GM21360 (cell line): ENCODE measurements at regions not wholly inside any gene's neighbourhood (a gene's known extent, or its start where the extent isn't known, plus 50 kb on each side); places are given as distances from the start of the nearest gene placed in this dataset.
A peak's percentile ranks its signal among the peaks of the same experiment; 100 is the strongest.

Experiments used
- ATAC-seq: cut with Tn5 transposase; IDR thresholded peaks from one replicate; pipeline ENCODE4 v1.9.1; 2021; ENCODE audit warnings: mild to moderate bottlenecking, moderate library complexity; ENCODE audit not compliant: unreplicated experiment

DNA sequence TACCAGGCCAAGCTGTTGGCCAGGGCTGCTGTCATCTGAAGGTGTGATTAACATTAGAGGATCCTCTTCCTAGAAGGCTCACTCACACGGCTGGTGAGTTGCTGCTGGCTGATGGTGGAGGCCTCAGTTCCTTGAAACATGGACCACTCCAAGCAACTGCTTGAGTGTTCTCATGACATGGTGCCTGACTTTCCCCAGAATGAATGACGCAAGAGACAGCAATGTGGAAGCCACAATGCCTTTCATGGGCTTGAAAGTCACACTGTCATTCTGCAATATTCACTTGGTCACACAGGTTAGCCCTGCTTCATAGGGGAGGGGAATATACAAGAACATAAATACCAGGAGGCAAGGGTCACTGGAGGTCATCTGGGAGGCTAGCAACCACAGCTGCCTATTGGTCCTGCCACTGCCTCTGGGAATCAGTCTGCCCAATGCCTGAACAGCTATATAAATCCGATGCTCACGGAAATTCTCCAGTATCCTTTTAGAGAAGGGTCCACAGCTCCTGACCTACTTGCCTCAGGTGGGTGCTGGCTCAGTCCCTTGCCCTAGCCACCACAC is 97.1 kb upstream of the MAML3 start:
- ATAC-seq, result no peak

DNA sequence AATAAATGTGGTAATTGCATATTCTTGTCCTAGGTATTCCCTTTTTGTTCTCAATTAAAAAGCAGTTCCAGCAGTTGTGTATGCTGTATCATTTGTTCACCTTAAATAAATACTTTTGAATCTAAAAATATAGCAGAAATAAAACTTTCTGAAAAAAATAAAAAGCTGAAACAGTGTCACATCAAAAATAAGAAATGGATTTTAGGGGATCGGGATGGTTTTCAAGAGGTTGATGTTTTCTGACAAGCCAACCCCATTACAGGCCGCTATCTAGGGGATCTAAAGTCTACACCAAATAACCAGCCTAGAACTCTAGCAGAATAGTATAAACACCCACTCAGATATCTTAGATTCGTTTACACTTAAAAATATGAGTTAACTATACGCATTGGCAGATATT is 95.4 kb upstream of the MAML3 start:
- ATAC-seq, result no peak

DNA sequence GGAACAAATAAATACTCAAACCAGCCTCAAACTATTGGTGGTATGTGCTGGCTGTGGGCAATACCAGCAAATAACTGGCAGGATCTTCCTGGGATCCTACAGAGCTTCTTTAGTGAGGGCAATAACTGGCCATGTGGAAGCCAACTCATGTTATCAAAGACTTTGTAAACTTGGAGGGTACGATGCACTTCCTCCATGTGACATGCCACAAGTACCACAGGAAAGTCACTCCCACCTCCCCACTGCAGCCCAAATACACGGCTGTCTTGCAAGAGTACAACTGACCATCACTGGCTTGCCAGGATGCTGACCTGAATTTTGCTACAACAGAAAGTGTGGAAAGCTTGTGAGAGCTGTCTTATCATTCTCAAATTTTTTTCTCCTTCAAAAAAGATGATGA is 93.3 kb upstream of the MAML3 start:
- no peak for ATAC-seq

DNA sequence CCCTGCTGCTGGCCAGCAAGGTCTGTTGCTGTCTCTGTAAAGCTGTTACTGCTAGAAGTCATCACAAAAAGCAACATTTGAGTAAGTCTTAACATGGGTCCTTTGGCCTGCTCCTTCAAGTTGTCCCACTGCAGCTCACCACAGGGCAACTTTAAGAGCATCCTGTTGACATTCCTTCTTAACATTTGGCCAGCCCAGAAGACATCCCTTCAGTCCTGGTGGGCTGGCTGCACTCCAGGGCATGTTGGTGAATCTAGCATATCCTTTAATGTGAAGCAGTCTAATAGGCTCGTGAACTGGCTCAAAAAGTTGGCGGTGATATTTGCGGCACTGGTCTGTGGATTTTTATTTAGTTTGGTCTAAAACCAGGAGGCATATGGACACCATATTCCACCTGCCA is 92.2 kb upstream of the MAML3 start:
- no peak for ATAC-seq

DNA sequence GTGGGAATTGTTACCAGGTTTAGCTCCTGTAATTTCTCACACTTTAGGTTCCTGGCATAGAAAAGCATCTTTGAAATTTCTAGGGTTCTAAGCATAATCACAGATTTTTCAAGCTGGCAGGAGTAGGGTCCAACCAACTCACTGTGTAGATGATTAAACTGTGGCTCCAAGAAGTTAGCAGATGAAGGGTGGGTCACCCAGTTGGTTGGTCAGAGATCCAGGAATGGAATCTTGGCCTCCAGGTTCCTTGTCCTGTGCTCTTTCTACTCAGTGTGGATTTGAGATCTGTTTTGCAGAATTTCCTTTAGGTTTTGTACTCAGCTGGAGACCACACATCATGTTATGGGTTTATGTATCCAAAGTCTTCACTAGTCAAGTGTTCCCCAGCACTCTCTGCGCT is 90.3 kb upstream of the MAML3 start:
- ATAC-seq, result no peak

DNA sequence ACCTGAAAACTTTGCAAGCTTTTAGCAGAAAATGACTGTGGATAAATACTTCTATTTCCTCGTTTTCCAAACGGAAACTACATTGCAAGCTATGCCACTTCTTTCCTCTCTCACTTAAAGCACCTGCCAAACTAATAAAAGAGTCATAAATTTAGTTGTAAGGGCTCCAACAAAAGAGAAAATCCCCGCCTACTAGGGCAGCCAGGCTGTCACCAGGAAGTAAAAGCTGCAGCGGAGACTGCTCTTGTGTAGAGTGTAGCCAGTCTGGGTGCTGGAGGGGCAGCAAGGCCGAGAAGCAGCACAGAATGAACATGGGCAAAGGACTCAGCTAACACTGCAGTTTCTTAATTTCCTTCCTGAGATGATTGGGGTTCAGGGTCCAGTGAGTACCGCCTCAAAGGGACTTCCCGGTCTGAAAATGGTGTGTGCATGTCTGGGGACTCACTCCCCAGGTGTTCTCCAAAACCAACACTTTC is 89.3 kb upstream of the MAML3 start:
- ATAC-seq, result peak; percentile 77

DNA sequence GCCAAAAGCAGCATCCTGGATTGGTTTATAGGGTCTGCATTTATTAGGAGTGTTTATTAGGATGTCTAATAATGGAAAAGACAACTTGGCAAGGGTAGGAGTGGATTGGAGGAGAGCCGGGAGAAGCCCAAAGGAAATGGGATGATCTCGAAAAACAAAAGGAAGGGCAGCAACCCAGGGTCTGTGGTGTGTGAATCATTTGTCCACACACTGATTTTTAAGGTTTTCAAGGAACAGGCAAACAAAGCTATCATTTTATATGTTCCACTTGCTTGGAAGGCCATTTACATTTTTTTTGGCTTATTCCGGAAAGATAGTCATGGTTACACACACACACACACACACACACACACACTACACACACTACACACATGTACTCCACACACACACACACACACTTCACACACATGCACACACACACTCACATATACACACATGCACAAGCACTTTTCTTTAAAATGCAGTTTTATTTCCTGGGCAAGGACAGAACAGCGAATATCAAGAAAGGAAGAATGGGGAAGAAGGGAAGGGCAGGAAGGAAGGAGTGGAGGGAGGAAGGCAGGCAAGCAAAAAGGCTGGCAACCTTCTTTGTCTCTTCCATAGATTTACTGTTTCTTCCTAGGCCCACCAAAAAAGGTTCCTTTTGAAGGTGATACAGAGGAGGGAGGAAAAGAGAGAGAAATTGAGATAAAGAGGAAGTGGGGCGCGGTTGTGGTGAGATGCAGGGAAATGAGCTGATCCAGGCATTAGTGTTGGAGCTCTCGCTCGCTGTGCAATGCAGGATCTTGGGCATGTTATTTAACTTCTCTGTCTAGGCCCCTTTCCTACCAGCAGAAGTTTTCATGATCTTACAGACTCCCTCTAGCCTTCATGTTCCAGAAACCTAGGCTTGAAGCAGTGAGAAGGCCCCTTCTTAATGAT is 88.6 kb upstream of the MAML3 start:
- ATAC-seq, result peak; percentile 60

DNA sequence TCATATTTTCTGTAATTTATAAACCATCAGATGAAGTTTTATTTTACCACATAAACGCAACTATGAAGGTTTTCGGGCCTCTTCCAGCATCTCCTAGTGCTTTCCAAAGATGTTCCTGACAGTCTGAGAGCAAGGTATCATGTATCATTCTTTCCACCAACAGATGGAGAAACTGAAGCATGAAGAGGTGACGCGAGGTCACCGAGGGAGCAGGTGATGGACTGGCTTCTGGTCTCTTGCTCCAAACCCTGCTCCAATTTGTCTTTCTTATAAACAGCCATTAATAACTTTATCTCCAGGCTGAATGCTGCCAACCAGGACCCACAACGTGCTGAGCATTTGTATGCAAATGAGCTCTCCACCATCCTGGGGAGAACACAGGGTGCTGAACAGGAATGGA is 86.3 kb upstream of the MAML3 start:
- no peak for ATAC-seq

DNA sequence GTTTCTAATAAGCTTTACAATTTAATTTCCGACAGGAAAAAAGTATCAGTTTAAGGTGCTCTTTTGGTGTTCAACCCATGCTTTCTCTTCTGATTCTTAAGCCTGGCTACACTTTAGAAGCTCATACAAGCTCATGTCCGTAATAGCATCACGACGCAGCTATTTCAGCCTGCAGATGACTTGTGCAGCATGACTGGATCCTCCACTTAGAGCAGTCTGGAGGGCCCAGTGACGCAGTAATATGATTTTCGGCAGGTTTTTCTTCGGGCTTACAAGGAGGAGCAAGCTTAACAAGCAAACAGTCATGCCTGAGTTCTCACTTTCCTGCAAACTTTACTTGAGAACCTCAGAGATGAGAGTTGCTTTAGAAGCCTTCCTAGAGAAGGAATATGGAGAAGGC is 85.3 kb upstream of the MAML3 start:
- ATAC-seq, result no peak

DNA sequence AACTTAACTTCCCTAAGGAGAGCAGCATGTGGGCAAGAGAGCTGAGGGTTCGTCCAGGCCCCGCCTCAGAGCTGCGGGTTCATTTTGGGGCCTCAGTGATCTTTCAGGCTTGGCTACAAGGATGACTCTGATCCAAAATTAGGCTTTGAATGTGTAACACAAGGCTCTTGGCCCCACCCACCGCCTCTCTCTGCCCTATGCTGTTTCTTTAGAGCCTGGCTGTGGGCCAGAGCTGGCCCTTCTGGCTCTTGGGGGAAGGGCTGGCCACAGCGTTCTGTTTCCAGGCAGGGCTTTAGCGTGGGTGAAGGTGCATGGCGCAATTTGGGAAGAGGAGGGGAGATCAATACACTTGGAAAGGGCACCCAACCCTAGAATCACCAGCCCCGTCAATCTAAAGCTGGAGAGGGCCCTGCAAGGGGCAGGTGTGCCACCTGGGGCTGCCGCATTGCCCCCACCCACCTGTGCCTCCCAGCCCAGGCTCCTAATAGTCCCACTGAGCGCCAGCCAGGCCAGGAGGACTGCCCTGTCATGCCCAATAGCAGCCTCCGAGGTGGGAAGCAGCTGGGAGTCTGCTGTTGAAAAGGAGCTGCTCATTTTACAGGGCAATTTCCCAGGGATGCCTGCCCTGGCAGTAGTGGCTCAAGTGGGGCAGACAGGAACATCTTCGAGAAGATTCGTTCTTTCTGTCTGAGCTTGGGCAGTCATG is 84.5 kb upstream of the MAML3 start:
- ATAC-seq, result no peak

DNA sequence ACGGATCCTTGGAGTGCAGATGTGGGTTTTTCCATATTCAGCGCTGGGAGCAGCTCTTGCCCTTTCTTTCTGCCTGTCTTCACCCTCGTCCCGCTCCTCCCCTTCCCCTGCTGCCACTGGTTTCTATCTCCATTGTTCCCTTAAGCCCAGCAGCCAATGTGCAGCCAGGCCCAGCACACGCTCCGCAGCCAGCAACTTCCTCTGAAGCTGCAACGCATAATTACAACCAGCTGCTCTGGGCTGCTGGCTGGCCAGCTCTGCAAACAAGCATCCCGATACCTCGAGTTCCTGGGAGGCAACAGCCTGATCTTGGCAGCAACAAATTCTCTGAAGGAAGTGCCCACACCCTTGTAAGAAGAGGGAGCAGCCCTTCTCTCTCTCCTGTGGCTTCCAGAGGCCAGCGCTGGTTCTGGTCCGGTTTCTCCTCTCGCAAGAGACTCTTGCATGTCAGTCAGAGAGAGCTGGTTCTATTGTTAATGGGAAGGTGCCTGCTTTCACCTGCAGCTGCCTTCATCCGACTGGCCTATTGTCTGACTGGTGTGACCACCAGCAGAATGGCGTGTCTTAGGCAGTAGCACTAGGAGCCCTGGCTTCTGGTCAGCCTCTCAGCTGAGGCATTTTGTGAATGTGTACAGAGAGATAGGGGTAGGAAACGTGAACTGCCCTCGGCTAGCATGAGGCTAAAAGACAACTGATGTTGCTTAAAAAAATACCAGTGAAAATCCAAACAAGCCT is 83.8 kb upstream of the MAML3 start:
- no peak for ATAC-seq

DNA sequence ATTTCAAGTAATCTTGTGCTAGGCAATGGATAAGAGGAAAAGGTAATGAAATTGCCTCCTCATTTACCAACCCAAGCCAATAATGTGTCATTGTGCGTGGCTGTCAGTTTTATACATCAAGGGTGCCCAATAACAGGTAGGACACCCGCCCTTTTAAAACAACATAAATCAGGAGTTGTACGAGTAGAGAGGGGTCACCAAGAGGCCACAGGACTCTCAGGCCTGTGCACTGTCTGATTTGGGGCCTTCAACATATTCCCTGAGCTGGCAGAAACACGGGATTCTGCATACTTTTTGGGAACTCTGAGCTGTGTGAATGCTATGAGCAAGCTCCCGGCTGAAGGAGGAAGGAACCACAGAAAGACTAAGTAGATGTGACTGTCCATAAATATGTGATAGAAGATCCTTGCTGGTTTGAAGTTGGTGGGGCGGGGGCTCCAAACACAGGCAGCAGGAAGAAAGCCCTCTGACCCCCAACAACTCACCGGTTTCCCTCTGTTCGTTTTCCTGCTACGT is 82.7 kb upstream of the MAML3 start:
- no peak for ATAC-seq

DNA sequence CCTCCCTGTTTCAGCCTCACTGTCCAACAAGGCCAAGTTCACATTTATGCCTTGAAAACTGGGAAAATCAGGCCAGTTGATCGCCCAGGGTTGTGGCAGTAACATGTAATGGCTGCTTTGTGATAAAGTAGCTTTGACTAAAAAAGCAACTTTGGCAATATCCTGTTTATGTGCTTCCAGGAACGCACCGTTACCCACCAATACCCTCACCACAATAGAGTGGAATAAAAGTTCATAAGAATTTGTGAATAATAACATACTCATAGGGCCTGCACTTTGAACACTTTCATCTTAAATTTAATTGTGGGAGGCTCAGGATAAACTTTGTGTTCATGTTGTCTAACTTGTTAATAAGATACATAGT is 80.7 kb upstream of the MAML3 start:
- ATAC-seq, result no peak

DNA sequence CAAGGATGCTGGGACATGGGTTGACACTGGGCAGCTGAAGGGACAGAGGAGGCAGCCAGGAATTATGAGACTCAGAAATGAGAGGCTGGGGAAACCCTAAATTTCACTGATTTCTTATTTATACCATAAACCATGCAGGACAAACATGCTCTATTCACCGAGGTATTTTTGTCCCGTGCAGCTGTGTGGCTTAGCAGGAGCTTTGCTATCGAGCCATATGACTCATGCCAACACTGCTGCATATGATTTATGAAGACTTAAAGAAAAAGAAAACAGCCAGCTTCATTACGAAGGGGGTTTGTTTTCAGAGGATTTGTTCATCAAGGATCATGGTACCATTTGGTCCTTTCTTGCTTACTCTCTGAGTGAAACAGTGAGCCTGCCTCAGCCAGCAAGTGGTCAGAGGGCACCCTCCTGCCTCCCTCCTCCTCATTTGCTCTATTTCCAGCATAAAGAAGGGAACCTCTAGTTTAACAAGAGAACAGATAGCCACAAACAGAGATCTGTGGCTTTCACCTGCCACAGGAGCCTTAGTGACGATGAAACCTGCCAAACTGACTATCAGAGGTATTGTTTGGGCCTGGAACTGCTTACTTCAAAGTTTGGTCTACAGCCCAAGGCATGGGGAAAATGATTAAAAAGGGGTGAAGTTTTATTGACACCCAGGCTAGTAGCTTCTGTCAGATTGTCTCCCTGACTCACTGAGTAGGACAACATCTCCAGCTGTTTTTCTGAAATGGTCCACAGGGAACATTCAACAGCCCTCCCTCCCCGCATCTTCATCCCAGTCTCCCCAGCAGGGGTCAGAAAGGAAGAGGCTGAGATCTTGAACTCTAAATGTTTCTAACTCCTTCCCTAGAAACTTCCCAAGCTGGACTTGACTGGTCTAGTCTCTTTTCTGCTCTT is 80.1 kb upstream of the MAML3 start:
- ATAC-seq, result no peak

DNA sequence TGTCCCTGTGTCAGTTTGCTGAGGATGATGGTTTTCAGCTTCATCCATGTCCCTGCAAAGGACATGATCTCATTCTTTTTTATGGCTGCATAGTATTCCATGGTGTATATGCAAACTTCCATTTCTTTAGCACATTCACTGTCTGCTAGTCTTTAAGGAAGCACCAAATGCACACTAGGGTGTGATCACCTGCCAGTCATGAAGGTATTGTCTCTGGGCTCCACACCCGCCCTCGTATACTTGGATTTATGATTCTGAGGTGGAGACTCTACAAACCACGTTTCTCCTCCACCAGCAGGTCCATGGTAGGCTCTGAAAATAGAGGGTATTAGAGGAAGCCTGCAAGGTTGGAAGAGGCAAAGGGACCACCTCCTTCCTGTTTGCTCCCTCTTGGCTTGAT is 75.9 kb upstream of the MAML3 start:
- ATAC-seq, result no peak

DNA sequence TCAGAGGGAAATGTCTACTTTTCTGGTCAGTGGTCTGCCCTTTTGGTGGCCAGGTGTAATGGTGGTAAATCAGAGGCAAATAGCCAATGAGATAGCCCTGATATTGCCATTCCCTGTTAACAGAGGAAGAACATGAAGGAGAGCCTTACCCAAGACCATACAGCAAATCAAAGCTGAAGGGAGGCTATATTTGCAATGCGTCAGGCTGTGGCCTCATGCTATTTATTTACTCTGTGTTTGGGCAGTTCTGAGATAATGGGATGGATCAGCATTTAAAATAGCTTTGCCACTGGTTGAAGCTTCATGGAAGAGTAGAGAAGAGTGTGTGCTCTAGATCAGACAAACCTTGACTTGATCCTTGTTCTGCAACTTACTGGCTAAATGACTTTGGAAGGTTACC is 73.3 kb upstream of the MAML3 start:
- no peak for ATAC-seq

DNA sequence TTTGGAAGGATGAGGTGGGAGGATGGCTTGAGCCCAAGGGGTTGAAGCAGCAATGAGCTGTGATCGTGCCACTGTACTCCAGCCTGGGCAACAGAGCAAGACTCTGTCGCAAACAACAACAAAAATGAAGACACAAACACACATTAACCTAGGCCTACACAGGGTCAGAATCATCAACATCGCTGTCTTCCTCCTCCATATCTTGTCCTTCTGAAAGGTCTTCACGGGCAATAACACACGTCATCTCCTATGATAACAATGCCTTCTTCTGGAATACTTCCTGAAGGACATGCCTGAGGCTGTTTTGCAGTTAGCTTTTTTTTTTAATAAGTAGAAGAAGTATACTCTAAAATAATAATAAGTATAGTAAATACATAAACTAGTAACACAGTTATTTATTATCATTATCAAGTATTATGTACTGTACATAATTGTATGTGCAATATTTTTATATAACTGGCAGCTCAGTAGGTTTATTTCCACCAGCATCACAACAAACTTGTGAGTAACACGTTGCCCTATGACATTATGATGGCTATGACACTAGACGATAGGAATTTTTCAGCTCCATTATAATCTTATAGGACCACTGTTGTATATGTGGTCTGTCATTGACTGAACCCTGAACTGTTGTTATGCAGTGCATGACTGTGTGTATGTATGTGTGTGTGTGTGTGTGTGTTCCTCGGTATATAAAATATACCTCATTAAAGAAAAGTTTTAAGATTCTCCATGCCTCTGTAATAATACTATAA is 69.2 kb upstream of the MAML3 start:
- no peak for ATAC-seq

DNA sequence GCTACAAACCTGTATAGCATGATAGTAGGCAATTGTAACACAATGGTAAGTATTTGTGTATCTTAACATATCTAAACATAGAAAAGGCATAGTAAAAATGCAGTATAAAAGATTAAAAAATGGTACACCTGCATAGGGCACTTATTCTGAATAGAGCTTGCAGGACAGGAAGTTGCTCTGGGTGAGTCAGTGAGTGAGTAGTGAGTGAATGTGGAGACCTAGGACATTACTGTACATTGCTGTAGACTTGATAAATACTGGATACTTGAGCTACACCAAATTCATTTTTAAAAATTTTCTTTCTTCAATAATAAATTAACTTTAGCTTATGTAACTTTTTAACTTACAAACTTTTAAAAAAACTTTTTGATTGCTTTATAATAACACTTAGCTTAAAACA is 68.2 kb upstream of the MAML3 start:
- ATAC-seq, result no peak

DNA sequence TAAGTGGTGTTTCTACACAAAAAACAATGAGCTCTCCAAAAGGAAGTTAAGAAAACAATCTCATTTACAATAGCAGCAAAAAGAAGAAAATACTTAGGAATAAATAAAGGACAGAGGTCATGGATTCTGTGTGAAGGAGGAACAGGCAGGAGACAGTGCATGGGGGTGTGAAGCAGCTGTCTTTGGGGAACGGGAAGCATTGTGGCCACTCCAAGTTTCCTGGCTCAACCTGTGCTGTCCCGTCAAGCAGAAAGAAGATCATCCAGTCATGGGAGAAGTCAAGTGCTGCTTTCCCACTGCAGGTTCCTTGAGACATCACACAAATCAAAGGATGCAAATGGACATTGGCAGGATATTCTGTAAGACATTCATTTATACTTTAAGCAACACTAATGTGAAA is 66.1 kb upstream of the MAML3 start:
- ATAC-seq, result no peak
